Type B pancreatic cell (in vitro differentiated cells): ENCODE measurements at regions not wholly inside any gene's neighbourhood (a gene's known extent, or its start where the extent isn't known, plus 50 kb on each side); places are given as distances from the start of the nearest gene placed in this dataset.
A peak's percentile ranks its signal among the peaks of the same experiment; 100 is the strongest.

Experiments used
- DNase-seq: peaks from one replicate; pipeline ENCODE4 v3.0.0; 2021; ENCODE audit warnings: mixed read lengths; ENCODE audit not compliant: unreplicated experiment; ENCODE audit errors: extremely low spot score
- H3K27ac Mint-ChIP-seq: 2 replicates; pipeline ENCODE4 v1.8.0; 2021; ENCODE audit warnings: mild to moderate bottlenecking, mixed read lengths
- H3K27me3 Mint-ChIP-seq: 2 replicates; pipeline ENCODE4 v1.8.0; 2021; ENCODE audit warnings: mixed read lengths
- H3K36me3 Mint-ChIP-seq: 2 replicates; pipeline ENCODE4 v1.8.0; 2021; ENCODE audit warnings: mixed read lengths
- H3K4me1 Mint-ChIP-seq: one replicate; pipeline ENCODE4 v1.8.0; 2021; ENCODE audit warnings: mixed read lengths; ENCODE audit not compliant: unreplicated experiment
- H3K4me3 Mint-ChIP-seq: 2 replicates; pipeline ENCODE4 v1.8.0; 2021; ENCODE audit warnings: mild to moderate bottlenecking, mixed read lengths
- H3K9me3 Mint-ChIP-seq: 2 replicates; pipeline ENCODE4 v1.8.0; 2021; ENCODE audit warnings: mixed read lengths
- TF ChIP-seq, protein P1 (sequence below): fragments of 200-600 bp; sonication (generic); conservative IDR thresholded peaks from 2 replicates; pipeline ENCODE4 v1.5.0; 2021; ENCODE audit warnings: antibody characterized with exemption, mild to moderate bottlenecking

DNA sequence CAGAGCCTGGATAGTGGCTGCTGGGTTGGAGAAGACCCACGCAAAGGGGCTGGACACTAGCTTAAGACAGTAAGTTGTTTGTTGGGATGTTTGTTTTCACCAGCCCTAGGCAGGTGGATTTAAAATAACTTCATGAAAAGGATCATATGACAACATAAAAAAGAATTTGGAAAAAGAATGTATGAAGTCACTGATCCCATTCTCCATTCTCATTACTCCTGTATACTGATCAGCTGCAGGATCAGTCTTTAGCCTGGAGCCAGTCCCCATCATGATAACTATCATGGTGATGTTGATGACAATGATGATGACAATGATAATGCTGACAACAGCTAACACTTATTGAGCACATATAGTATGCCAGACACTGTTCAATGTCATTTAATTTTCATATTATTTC, 92.1 kb upstream of the IFNE start:
- Mint-ChIP-seq H3K27me3 (peaks cover 13% of the 10 kb centered on the region), H3K27ac (no peak overlapping the region), H3K4me1 (peaks cover 13% of the 10 kb centered on the region), H3K4me3 (no peak overlapping the region), H3K9me3 (no peaks in the 10 kb centered on the region), H3K36me3 (no peaks in the 10 kb centered on the region)
- no peak for DNase-seq
- TF ChIP-seq, protein P1, sequence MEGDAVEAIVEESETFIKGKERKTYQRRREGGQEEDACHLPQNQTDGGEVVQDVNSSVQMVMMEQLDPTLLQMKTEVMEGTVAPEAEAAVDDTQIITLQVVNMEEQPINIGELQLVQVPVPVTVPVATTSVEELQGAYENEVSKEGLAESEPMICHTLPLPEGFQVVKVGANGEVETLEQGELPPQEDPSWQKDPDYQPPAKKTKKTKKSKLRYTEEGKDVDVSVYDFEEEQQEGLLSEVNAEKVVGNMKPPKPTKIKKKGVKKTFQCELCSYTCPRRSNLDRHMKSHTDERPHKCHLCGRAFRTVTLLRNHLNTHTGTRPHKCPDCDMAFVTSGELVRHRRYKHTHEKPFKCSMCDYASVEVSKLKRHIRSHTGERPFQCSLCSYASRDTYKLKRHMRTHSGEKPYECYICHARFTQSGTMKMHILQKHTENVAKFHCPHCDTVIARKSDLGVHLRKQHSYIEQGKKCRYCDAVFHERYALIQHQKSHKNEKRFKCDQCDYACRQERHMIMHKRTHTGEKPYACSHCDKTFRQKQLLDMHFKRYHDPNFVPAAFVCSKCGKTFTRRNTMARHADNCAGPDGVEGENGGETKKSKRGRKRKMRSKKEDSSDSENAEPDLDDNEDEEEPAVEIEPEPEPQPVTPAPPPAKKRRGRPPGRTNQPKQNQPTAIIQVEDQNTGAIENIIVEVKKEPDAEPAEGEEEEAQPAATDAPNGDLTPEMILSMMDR = no peak

DNA sequence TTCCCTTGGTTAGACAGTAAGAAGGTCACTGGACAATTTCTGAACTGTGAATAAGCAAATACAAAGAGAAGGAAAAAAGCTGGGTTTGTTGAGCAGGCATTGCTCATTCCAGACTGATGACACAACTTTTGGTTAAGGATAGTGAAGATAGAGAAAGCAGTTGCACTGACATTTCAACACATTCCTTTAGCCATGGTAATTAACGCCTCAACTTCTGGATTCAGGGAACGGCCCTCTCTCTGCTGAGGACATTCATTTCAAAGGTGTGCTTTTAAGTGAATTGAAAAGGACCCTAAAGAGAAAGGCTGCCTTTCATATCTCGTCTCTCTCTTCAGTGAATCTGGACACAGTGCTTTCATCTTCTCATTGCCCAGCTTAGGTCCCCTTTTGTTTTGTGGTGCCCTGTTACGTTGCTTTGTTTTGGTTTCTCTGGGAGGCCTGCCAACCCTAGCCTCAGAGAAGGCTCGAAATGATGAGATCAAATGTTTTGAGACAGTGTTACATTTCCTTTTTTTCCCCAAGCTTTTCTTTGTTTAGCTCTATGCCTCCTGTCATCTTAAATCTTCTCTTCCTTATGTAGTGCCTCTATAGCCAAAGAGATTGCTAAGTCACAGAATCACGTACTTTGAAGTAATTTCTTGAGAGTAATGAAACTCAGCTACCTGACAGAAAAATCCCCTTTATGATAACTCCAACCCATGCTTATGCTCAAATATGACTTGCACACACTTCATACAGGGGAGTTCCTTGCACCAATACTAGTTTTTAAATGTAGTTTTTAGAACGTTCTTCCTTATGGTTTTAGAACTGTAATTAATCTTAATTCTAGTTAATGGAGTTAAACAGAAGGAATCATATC, 94.4 kb upstream of the IFNE start:
- Mint-ChIP-seq H3K4me1 (peaks cover 13% of the 10 kb centered on the region), H3K9me3 (no peaks in the 10 kb centered on the region), H3K27ac (peak overlapping the region; percentile 67), H3K4me3 (peak overlapping the region; percentile 20), H3K36me3 (no peaks in the 10 kb centered on the region), H3K27me3 (peaks cover 3% of the 10 kb centered on the region)
- no peak for DNase-seq
- TF ChIP-seq, protein P1 = no peak

DNA sequence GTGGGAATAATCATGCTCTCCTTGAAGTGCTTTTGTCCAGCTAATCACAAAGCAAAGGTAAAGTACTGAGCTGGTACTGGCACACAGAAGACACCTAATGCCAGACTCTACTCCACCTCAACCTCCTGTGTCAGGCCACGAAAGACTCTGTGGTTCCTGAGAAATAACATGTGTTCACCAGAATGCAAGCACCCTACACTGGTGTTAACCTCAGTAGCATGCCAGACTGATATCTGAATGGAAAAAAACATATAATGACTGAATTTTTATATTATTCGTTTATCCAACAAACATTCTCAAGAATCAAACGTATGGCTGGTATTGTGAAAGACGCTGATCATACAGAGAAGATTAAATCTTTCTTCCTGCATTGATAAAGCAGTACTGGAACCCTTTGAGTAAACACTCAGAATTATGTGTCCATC, 97.1 kb upstream of the IFNE start:
- H3K27ac Mint-ChIP-seq = no peak overlapping the region
- H3K9me3 Mint-ChIP-seq = no peaks in the 10 kb centered on the region
- no peak for DNase-seq
- H3K4me1 Mint-ChIP-seq = peaks cover 13% of the 10 kb centered on the region
- TF ChIP-seq, protein P1 = no peak
- H3K4me3 Mint-ChIP-seq = no peak overlapping the region
- H3K36me3 Mint-ChIP-seq = no peaks in the 10 kb centered on the region
- H3K27me3 Mint-ChIP-seq = no peaks in the 10 kb centered on the region

DNA sequence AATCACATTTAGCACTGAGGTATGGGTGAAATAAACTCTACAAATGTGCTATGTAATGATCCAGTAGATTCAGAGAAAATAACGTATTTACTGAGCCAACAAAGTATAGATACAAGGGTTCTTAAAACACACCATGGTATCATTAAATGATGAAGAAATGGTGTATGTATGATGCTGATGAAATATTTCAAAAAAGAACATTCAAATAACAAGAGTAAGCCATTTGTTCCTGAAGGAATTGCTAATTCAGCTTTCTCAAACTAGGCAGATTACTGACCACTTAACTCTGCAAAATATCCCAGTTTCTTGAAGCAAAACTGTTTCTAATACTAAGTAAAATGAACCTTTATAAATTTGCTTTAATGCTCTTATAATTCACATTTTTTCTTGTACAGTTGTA, 97.6 kb upstream of the IFNE start:
- H3K9me3 Mint-ChIP-seq = no peaks in the 10 kb centered on the region
- DNase-seq = no peak
- no peak overlapping the region for H3K27ac Mint-ChIP-seq
- H3K27me3 Mint-ChIP-seq = no peaks in the 10 kb centered on the region
- H3K36me3 Mint-ChIP-seq = no peaks in the 10 kb centered on the region
- H3K4me1 Mint-ChIP-seq = peaks cover 13% of the 10 kb centered on the region
- H3K4me3 Mint-ChIP-seq = no peak overlapping the region
- TF ChIP-seq, protein P1 = no peak

DNA sequence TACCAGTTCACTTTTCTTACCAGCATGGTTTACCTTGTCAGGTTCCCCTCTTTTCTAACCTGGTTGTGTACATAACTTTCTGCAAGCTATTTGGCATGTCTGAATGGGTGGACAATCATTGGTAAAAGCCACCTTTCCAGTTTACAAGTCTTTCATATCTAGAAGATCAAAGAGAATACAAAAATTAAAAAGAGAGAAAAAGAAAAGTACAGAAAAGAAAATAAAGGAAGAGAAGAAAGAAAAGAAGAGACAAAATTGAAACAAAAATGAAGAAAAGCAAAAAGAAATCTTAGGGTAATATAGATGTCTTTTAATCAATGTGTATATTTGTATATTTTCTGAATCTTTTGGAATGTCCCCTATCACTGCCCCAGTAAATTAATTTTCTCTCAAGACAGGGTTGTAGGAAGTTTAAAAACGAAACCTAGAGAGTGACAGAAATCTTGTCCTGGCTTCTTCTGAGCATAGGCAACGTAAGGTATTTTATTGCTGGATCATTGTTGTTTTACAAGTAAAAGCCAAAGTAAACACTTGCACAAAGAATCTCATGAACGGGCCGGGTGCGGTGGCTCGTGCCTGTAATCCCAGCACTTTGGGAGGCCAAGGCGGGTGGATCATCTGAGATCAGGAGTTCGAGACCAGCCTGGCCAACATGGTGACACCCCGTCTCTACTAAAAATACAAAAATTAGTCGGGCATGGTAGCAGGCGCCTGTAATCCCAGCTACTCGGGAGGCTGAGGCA, 98.7 kb upstream of the IFNE start:
- no peaks in the 10 kb centered on the region for H3K36me3 Mint-ChIP-seq
- no peak overlapping the region for H3K4me3 Mint-ChIP-seq
- DNase-seq = no peak
- peak overlapping the region; percentile 32 for H3K27ac Mint-ChIP-seq
- TF ChIP-seq, protein P1 = no peak
- no peaks in the 10 kb centered on the region for H3K9me3 Mint-ChIP-seq
- peaks cover 12% of the 10 kb centered on the region for H3K4me1 Mint-ChIP-seq
- H3K27me3 Mint-ChIP-seq = no peaks in the 10 kb centered on the region
